ENCODE measurements at regions not wholly inside any gene's neighbourhood (a gene's known extent, or its start where the extent isn't known, plus 50 kb on each side); places are given as distances from the start of the nearest gene placed in this dataset.
"Not testable (repeated sequence)": the region's sequence is repeated elsewhere in the genome, so short reads cannot be mapped to it uniquely, and the experiment has no call there.

DNA sequence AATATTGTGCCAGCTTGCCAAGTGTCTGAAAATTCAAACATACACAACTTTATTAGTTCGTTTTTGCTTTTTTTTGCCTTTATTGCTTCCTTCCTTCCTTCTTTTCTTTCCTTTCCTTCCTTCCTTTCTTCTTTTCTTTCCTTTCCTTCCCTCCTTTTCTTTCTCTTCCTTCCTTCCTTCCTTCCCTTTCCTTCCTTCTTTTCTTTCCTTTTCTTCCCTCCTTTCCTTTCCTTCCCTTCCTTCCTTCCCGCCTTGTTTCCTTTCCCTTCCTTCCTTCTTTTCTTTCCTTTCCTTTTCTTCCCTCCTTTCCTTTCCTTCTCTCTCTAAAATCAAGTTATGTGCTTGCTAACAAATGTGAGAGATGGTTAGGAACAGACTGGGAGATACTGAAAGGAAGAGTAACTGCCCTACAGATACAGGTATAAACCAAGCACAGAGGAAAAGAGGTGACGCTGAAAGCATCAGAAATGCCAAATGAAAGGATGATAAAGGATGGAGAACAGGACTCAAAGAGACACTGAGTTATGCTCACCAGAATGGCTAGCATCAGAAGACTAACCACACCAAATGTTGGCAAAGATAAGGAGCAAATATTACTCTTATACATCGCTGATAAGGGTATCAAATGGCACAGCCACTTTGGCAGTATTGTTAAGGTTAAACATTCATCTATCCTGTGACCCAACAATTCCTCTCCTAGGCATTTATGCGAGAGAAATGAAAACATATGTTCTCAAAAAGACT, 151.6 kb downstream of the MREG start:
- H3K36me3 ChIP-seq (ENCODE audit: low read depth): no peaks in the 10 kb centered on the region
- no peaks in the 10 kb centered on the region for H3K4me1 ChIP-seq (ENCODE audit: insufficient read depth, poor library complexity, severe bottlenecking)

GRCh38 chr2:215856080-215856479, 157.3 kb downstream of the MREG start:
- Histone ChIP-seq H3K36me3 (ENCODE audit: low read depth) (no peaks in the 10 kb centered on the region), H3K4me1 (ENCODE audit: insufficient read depth, poor library complexity, severe bottlenecking) (no peaks in the 10 kb centered on the region), H3K4me3 (ENCODE audit: severe bottlenecking) (no peak overlapping the region), H3K27me3 (ENCODE audit: insufficient read depth, poor library complexity, severe bottlenecking) (no peaks in the 10 kb centered on the region), H3K27ac (ENCODE audit: poor library complexity, severe bottlenecking) (no peak overlapping the region), H3K9me3 (ENCODE audit: severe bottlenecking) (no peaks in the 10 kb centered on the region)
- DNase-seq (ENCODE audit: low spot score) (no peak), ATAC-seq (ENCODE audit: low read depth) (no peak)
- TF ChIP-seq, protein P1, sequence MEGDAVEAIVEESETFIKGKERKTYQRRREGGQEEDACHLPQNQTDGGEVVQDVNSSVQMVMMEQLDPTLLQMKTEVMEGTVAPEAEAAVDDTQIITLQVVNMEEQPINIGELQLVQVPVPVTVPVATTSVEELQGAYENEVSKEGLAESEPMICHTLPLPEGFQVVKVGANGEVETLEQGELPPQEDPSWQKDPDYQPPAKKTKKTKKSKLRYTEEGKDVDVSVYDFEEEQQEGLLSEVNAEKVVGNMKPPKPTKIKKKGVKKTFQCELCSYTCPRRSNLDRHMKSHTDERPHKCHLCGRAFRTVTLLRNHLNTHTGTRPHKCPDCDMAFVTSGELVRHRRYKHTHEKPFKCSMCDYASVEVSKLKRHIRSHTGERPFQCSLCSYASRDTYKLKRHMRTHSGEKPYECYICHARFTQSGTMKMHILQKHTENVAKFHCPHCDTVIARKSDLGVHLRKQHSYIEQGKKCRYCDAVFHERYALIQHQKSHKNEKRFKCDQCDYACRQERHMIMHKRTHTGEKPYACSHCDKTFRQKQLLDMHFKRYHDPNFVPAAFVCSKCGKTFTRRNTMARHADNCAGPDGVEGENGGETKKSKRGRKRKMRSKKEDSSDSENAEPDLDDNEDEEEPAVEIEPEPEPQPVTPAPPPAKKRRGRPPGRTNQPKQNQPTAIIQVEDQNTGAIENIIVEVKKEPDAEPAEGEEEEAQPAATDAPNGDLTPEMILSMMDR (IDR thresholded peaks at IDR 0.05; ENCODE audit: poor library complexity, severe bottlenecking): no peak

More for the DNA sequence above, 151.6 kb downstream of the MREG start:
- no peak overlapping the region for H3K27ac ChIP-seq (ENCODE audit: poor library complexity, severe bottlenecking)
- no peaks in the 10 kb centered on the region for H3K9me3 ChIP-seq (ENCODE audit: severe bottlenecking)
- DNase-seq (ENCODE audit: low spot score): no peak
- TF ChIP-seq, protein P1 (IDR thresholded peaks at IDR 0.05; ENCODE audit: poor library complexity, severe bottlenecking): no peak
- H3K4me3 ChIP-seq (ENCODE audit: severe bottlenecking): no peak overlapping the region
- no peak for ATAC-seq (ENCODE audit: low read depth)
- H3K27me3 ChIP-seq (ENCODE audit: insufficient read depth, poor library complexity, severe bottlenecking): no peaks in the 10 kb centered on the region

DNA sequence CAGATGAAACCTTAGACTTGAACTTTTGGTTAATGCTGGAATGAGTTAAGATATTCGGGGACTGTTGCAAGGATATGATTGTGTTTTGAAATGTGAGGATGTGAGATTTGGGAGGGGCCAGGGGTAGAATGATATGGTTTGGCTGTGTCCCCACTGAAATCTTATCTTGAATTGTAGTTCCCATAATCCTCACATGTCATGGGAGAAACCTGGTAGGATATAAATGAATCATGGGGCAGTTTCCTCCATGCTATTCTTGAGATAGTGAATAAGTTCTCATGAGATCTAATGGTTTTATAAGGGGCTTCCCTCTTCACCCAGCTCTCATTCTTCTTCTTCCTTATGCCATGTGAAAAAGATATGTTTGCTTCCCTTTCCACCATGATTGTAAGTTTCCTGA, 158.0 kb downstream of the MREG start:
- not testable (repeated sequence) for H3K4me3 ChIP-seq (ENCODE audit: severe bottlenecking); H3K27me3 ChIP-seq (ENCODE audit: insufficient read depth, poor library complexity, severe bottlenecking); H3K27ac ChIP-seq (ENCODE audit: poor library complexity, severe bottlenecking); DNase-seq (ENCODE audit: low spot score); ATAC-seq (ENCODE audit: low read depth); H3K4me1 ChIP-seq (ENCODE audit: insufficient read depth, poor library complexity, severe bottlenecking); H3K36me3 ChIP-seq (ENCODE audit: low read depth); H3K9me3 ChIP-seq (ENCODE audit: severe bottlenecking)

GRCh38 chr2:215854008-215854407, 159.3 kb downstream of the MREG start:
- Histone ChIP-seq H3K36me3 (ENCODE audit: low read depth) (no peaks in the 10 kb centered on the region), H3K9me3 (ENCODE audit: severe bottlenecking) (no peaks in the 10 kb centered on the region), H3K27ac (ENCODE audit: poor library complexity, severe bottlenecking) (no peak overlapping the region), H3K4me1 (ENCODE audit: insufficient read depth, poor library complexity, severe bottlenecking) (peaks cover 8% of the 10 kb centered on the region), H3K4me3 (ENCODE audit: severe bottlenecking) (no peak overlapping the region), H3K27me3 (ENCODE audit: insufficient read depth, poor library complexity, severe bottlenecking) (no peaks in the 10 kb centered on the region)
- no peak for DNase-seq (ENCODE audit: low spot score)
- TF ChIP-seq, protein P1 (IDR thresholded peaks at IDR 0.05; ENCODE audit: poor library complexity, severe bottlenecking): no peak
- ATAC-seq (ENCODE audit: low read depth): no peak

DNA sequence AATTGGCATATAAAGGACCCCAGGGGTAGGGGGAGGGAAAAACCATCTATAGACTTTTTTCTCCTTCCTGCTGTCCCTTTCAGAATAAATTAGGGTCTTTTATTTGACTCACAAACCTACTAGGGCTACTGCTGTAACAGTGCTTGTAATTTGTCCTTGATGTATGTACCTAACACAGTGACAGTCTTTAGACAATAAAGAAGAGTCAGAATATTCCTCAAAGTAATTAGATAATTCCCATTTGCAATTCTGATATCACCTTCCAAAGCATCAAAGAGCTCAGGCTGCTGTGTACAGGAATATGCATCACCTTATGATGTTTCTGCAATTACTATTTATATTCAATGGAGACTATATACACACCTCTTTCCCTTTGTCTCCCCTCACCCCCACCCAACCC, 161.7 kb downstream of the MREG start:
- ATAC-seq (ENCODE audit: low read depth) (no peak), DNase-seq (ENCODE audit: low spot score) (no peak)
- Histone ChIP-seq H3K36me3 (ENCODE audit: low read depth) (no peaks in the 10 kb centered on the region), H3K4me3 (ENCODE audit: severe bottlenecking) (no peak overlapping the region), H3K27me3 (ENCODE audit: insufficient read depth, poor library complexity, severe bottlenecking) (no peaks in the 10 kb centered on the region), H3K27ac (ENCODE audit: poor library complexity, severe bottlenecking) (no peak overlapping the region), H3K4me1 (ENCODE audit: insufficient read depth, poor library complexity, severe bottlenecking) (peaks cover 8% of the 10 kb centered on the region), H3K9me3 (ENCODE audit: severe bottlenecking) (no peaks in the 10 kb centered on the region)
- TF ChIP-seq, protein P1 (IDR thresholded peaks at IDR 0.05; ENCODE audit: poor library complexity, severe bottlenecking): no peak

All from RWPE2 (cell line).